Retinal pigment epithelial cell (primary cell): ENCODE measurements at regions not wholly inside any gene's neighbourhood (a gene's known extent, or its start where the extent isn't known, plus 50 kb on each side); places are given as distances from the start of the nearest gene placed in this dataset.

Experiments
- DNase-seq: peaks from one replicate; pipeline ENCODE4 v3.0.0-alpha.2; 2010; ENCODE audit warnings: low read depth
- H3K4me3 ChIP-seq: 2 replicates; pipeline ENCODE4 v1.5.1; 2011; ENCODE audit warnings: mild to moderate bottlenecking, low read length, control low read depth, moderate library complexity
- TF ChIP-seq, protein P1 (sequence below): conservative IDR thresholded peaks from 2 replicates; pipeline ENCODE4 v1.5.1; 2011; ENCODE audit warnings: low read depth, low read length, control low read depth, inconsistent platforms

DNA sequence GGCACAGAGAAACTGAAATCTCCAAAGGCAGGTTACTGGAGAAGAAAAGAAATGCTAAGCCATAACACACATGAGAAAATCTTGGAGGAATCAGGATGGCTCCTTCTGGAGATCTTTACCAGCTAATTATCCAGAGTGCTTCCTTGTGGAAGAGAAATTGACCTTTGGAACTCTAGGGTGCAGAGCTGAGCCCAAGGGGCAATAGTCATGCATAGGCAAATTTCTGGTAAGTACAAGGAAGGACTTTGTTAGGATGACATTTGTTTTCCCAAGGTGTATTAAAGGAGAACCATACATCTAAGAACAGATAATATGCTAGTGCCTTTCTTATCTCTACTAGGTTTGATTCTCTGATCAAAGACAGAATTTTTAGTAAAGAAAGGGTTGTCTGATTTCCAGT, 670.6 kb downstream of the DHX35 start:
- TF ChIP-seq, protein P1, sequence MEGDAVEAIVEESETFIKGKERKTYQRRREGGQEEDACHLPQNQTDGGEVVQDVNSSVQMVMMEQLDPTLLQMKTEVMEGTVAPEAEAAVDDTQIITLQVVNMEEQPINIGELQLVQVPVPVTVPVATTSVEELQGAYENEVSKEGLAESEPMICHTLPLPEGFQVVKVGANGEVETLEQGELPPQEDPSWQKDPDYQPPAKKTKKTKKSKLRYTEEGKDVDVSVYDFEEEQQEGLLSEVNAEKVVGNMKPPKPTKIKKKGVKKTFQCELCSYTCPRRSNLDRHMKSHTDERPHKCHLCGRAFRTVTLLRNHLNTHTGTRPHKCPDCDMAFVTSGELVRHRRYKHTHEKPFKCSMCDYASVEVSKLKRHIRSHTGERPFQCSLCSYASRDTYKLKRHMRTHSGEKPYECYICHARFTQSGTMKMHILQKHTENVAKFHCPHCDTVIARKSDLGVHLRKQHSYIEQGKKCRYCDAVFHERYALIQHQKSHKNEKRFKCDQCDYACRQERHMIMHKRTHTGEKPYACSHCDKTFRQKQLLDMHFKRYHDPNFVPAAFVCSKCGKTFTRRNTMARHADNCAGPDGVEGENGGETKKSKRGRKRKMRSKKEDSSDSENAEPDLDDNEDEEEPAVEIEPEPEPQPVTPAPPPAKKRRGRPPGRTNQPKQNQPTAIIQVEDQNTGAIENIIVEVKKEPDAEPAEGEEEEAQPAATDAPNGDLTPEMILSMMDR = no peak
- no peak for DNase-seq
- no peak overlapping the region for H3K4me3 ChIP-seq

DNA sequence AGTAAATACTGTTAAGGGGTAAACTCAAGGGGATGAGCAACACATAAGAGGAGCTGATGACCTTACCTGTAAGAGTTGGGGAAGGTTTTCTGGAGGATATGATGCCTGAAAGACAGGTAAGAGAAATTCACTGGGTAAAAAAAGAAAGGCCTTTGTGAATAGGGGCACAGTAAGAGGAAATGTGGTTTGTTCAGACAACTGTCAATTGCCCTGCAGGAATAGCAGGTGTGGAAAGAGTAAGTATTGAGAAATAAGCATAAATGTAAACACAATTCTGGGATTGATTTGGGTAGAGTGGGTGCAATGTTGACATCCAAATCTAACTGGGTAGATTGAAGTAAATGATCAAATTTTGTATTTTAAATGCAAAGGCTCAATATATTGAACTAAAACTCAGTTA, 670.0 kb downstream of the DHX35 start:
- TF ChIP-seq, protein P1 = no peak
- no peak for DNase-seq
- no peak overlapping the region for H3K4me3 ChIP-seq

DNA sequence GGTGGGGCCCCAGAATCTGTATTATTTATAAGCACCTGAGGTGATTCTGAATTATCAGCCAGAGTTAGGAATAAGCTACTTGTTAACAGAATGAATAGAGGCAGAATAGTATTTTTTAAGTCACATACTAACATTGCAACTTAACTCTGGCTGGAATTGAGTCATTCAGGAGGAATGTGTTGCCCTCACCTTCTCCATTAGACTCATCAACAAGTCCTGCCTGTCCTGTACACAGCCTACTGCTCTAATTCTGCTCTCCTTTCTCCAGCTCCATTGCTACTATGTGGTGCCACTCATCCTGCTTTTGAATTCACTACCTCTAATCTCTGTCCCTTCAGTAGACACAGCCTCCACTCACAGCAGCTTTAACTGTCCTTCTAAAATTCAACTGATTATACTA, 669.4 kb downstream of the DHX35 start:
- no peak overlapping the region for H3K4me3 ChIP-seq
- TF ChIP-seq, protein P1 = no peak
- DNase-seq = no peak

DNA sequence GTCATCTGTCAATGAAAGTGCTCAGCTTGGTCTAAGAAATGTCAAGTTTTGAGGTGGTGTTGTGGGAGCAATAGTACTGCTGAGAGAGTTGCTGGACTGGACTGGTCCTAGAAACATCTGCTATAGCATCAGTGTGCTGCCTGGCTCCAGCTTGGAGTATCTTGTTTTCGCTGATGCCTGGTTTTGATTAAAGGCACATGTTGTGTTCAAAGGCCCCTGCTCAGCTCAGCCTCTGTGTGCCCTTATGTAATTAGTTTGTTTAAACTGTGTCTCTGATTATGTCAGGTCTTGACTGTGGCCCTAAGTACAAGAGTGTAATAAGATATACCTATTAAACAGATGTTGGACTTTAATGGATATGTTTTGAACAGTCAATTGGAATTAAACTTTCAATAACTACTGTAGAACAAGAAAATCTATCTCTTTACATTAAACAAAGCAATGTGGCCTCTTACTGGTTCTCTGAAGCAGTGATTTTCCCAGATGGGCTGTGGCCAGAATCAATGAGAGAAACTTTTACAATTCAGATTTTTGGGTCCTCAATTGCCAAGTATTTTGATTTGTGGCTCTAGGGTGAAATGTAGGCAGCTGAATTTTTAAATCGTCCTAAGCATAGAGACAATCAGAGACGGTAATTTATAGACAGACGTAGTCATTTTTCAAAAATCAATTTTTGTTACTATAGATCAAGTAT, 668.2 kb downstream of the DHX35 start:
- TF ChIP-seq, protein P1 = no peak

GRCh38 chr20:39627765-39628164, 665.6 kb downstream of the DHX35 start:
- no peak for DNase-seq
- H3K4me3 ChIP-seq = no peak overlapping the region

More for the DNA sequence above, 668.2 kb downstream of the DHX35 start:
- no peak for DNase-seq
- no peak overlapping the region for H3K4me3 ChIP-seq

GRCh38 chr20:39624316-39624715, 662.2 kb downstream of the DHX35 start:
- TF ChIP-seq, protein P1 = no peak
- no peak for DNase-seq

More at GRCh38 chr20:39627765-39628164, 665.6 kb downstream of the DHX35 start:
- TF ChIP-seq, protein P1 = no peak

DNA sequence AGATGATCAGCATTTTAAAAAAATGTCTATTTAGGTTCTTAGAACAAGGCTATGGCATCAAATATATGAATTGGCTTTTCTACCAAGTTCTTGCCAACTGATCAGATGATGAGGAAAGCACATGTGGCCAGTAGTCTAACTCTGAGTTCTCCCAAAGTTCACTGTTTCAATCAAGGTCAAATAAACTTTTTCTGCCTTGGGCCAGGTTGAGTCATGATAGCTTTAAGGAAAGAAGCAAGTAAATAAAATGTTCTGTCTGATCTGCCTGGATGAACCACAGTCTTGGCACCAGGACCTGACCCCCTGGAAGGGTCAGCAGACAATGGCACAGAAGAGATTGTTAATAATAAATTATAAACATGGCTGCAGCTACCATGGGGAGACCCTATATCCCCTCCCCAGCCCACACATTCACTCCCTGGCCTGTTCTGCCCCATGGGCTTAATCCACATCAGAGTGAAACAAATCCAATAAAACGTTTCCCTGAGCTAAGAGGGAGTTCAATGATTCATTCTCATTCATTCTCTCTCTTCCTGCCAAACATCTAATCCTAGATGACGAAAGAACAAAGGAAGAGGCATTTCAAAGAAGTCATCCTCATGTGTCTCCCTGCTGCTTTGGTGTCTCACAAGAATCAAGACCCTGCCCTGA, 661.6 kb downstream of the DHX35 start:
- DNase-seq = no peak
- no peak overlapping the region for H3K4me3 ChIP-seq
- TF ChIP-seq, protein P1 = no peak

More at GRCh38 chr20:39624316-39624715, 662.2 kb downstream of the DHX35 start:
- no peak overlapping the region for H3K4me3 ChIP-seq
